ENCODE measurements at regions not wholly inside any gene's neighbourhood (a gene's known extent, or its start where the extent isn't known, plus 50 kb on each side); places are given as distances from the start of the nearest gene placed in this dataset.

GRCh38 chr5:29833394-29833793 lies 1360.1 kb upstream of the CDH6 start:
- TF ChIP-seq, protein P1, sequence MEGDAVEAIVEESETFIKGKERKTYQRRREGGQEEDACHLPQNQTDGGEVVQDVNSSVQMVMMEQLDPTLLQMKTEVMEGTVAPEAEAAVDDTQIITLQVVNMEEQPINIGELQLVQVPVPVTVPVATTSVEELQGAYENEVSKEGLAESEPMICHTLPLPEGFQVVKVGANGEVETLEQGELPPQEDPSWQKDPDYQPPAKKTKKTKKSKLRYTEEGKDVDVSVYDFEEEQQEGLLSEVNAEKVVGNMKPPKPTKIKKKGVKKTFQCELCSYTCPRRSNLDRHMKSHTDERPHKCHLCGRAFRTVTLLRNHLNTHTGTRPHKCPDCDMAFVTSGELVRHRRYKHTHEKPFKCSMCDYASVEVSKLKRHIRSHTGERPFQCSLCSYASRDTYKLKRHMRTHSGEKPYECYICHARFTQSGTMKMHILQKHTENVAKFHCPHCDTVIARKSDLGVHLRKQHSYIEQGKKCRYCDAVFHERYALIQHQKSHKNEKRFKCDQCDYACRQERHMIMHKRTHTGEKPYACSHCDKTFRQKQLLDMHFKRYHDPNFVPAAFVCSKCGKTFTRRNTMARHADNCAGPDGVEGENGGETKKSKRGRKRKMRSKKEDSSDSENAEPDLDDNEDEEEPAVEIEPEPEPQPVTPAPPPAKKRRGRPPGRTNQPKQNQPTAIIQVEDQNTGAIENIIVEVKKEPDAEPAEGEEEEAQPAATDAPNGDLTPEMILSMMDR (IDR thresholded peaks at IDR 0.05): no peak

GRCh38 chr5:29822521-29822920 lies 1371.0 kb upstream of the CDH6 start:
- TF ChIP-seq, protein P1 (IDR thresholded peaks at IDR 0.05): no peak

DNA sequence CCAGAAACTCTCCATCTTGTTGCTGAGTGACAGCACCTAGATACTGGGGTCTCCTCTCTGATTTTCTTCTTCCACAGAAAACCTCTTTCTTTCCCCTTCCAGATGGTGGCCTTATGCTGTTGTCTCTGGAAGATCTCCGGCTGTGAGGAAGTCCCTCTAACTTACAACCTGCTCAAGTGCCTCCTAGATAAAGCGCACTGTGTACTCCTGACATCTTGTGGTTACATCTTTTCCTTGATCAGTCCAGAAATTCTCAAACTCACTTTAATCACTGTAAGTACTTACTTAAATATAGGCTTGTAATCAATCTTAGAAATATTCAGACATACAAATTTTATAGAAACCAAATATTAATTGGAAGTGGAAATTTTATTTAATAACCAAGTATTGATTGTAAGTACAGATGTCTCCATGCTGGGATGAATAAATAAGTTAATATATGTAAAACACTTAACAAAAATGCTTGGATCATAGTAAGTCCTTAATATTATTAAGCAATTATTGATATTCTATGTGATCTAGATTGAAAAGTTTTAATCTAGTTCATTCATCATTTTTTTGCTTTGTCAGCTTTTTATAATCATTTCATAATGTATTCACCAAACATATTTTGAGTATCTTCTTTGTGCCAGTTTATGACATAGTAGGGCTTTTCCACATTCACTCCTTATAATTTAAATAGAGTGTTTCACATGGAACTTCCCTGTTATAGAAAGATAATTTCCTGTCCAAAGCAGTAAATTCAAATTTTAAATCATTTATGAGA lies 1381.4 kb upstream of the CDH6 start:
- TF ChIP-seq, protein P1 (IDR thresholded peaks at IDR 0.05): peak; percentile 38; the same call in 1 of the 2 replicates

- TF ChIP-seq, protein P1 (IDR thresholded peaks at IDR 0.05): no peak
Measured at GRCh38 chr5:29805804-29806203, 1387.7 kb upstream of the CDH6 start.

- TF ChIP-seq, protein P1 (IDR thresholded peaks at IDR 0.05): no peak
Measured at GRCh38 chr5:29800752-29801151, 1392.7 kb upstream of the CDH6 start.

- TF ChIP-seq, protein P1 (IDR thresholded peaks at IDR 0.05): no peak
Measured at GRCh38 chr5:29796013-29796412, 1397.5 kb upstream of the CDH6 start.

GRCh38 chr5:29795096-29795652 lies 1398.3 kb upstream of the CDH6 start:
- TF ChIP-seq, protein P1 (IDR thresholded peaks at IDR 0.05): no peak
